Endothelial cell of umbilical vein (primary cell): ENCODE measurements at regions not wholly inside any gene's neighbourhood (a gene's known extent, or its start where the extent isn't known, plus 50 kb on each side); places are given as distances from the start of the nearest gene placed in this dataset.

Experiments used
- EZH2 ChIP-seq: IDR thresholded peaks from 2 replicates; pipeline ENCODE4 v1.6.1; 2012; ENCODE audit warnings: borderline replicate concordance, low read depth, mild to moderate bottlenecking, moderate library complexity, low read length, inconsistent platforms; ENCODE audit not compliant: severe bottlenecking
- GATA2 ChIP-seq: IDR thresholded peaks from 2 replicates; pipeline ENCODE4 v1.7.0; 2011; ENCODE audit warnings: low read depth, mild to moderate bottlenecking, moderate library complexity, mixed read lengths, low read length; ENCODE audit not compliant: insufficient read length, insufficient read depth
- MYC ChIP-seq: IDR thresholded peaks from one replicate; pipeline ENCODE4 v1.6.1; 2011; ENCODE audit warnings: mild to moderate bottlenecking, low read depth, low read length
- POLR2A ChIP-seq: IDR thresholded peaks from 2 replicates; pipeline ENCODE4 v1.6.1; 2012; ENCODE audit warnings: low read depth, mild to moderate bottlenecking, control low read depth, low read length
- TF ChIP-seq, protein P1 (sequence below), 2 donors: IDR thresholded peaks; 1 replicate in 1 of 2; 2 replicates in 1 of 2; pipeline ENCODE4 v1.5.1; 2011; ENCODE audit warnings: low read length in 2 of 2, mild to moderate bottlenecking in 2 of 2, moderate library complexity in 2 of 2, control low read depth in 1 of 2, inconsistent platforms in 1 of 2, low read depth in 1 of 2; ENCODE audit not compliant: insufficient read depth in 1 of 2; ENCODE audit errors: extremely low read depth in 1 of 2

DNA sequence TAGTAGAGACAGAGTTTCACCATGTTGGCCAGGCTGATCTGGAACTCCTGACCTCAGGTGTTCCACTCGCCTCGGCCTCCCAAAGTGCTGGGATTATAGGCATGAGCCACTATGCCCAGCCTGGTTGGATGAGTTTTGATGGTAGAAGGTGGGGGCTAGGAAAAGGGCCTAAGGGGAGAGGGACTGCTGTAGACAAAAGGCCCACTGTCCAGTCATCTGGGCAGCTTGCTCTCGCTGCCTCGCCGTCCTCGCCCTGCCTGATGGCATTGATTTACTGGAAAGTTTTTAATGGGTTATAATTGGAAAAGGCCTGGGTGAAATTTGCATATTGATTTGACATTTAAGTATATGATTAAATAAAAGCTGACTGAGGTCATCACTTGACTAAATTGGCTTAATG, 175.1 kb upstream of the CSF3R start:
- TF ChIP-seq, protein P1, sequence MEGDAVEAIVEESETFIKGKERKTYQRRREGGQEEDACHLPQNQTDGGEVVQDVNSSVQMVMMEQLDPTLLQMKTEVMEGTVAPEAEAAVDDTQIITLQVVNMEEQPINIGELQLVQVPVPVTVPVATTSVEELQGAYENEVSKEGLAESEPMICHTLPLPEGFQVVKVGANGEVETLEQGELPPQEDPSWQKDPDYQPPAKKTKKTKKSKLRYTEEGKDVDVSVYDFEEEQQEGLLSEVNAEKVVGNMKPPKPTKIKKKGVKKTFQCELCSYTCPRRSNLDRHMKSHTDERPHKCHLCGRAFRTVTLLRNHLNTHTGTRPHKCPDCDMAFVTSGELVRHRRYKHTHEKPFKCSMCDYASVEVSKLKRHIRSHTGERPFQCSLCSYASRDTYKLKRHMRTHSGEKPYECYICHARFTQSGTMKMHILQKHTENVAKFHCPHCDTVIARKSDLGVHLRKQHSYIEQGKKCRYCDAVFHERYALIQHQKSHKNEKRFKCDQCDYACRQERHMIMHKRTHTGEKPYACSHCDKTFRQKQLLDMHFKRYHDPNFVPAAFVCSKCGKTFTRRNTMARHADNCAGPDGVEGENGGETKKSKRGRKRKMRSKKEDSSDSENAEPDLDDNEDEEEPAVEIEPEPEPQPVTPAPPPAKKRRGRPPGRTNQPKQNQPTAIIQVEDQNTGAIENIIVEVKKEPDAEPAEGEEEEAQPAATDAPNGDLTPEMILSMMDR (IDR thresholded peaks at IDR 0.05; ENCODE audit: extremely low read depth in 1 of 2, insufficient read depth in 1 of 2, low read depth in 1 of 2, low read length in 2 of 2) = no peak
- TF ChIP-seq MYC (no peak), POLR2A (no peak), EZH2 (no peak), GATA2 (no peak)
